Mesenchymal stem cell (in vitro differentiated cells and primary cell): ENCODE measurements at regions not wholly inside any gene's neighbourhood (a gene's known extent, or its start where the extent isn't known, plus 50 kb on each side); places are given as distances from the start of the nearest gene placed in this dataset.

Experiments
- DNase-seq: peaks from one replicate; pipeline ENCODE4 v3.0.0-alpha.2; 2013
- H2AFZ ChIP-seq: one replicate; pipeline ENCODE4 v1.6.1; 2013; ENCODE audit warnings: low read depth, mild to moderate bottlenecking, control low read depth, inconsistent platforms, low read length, moderate library complexity
- H2AK5ac ChIP-seq: 2 replicates; pipeline ENCODE4 v1.6.1; 2013; ENCODE audit warnings: low read length, moderate library complexity, mild to moderate bottlenecking, inconsistent platforms; ENCODE audit not compliant: severe bottlenecking
- H2BK120ac ChIP-seq: one replicate; pipeline ENCODE4 v1.6.1; 2013; ENCODE audit warnings: low read depth, mild to moderate bottlenecking, inconsistent platforms, low read length, moderate library complexity
- H2BK12ac ChIP-seq, 2 experiments: one replicate each; pipeline ENCODE4 v1.6.1; 2013; ENCODE audit warnings: inconsistent platforms in 2 of 2, low read length in 2 of 2, mild to moderate bottlenecking in 2 of 2, moderate library complexity in 2 of 2, control low read depth in 1 of 2
- H2BK15ac ChIP-seq: one replicate; pipeline ENCODE4 v1.6.1; 2013; ENCODE audit warnings: mild to moderate bottlenecking, low read depth, inconsistent platforms; ENCODE audit not compliant: poor library complexity, severe bottlenecking
- H2BK5ac ChIP-seq: 2 replicates; pipeline ENCODE4 v1.6.1; 2013; ENCODE audit warnings: low read depth, mild to moderate bottlenecking, low read length, control low read depth, inconsistent platforms; ENCODE audit not compliant: poor library complexity, severe bottlenecking
- H3K14ac ChIP-seq, 2 experiments: one replicate each; pipeline ENCODE4 v1.6.1; 2013; ENCODE audit warnings: inconsistent platforms in 2 of 2, low read length in 2 of 2, control low read depth in 1 of 2, mild to moderate bottlenecking in 1 of 2, moderate library complexity in 1 of 2
- H3K18ac ChIP-seq, 2 experiments: one replicate each; pipeline ENCODE4 v1.6.1; 2013; ENCODE audit warnings: inconsistent platforms in 2 of 2, low read length in 2 of 2, control low read depth in 1 of 2, low read depth in 1 of 2, mild to moderate bottlenecking in 1 of 2
- H3K23ac ChIP-seq, 2 experiments: one replicate each; pipeline ENCODE4 v1.6.1; 2013; ENCODE audit warnings: inconsistent platforms in 2 of 2, low read length in 2 of 2, mild to moderate bottlenecking in 2 of 2, moderate library complexity in 2 of 2, control low read depth in 1 of 2
- H3K27ac ChIP-seq: 2 replicates; pipeline ENCODE4 v1.5.1; 2013; ENCODE audit warnings: mild to moderate bottlenecking, moderate library complexity, low read length, control low read depth, inconsistent platforms; ENCODE audit not compliant: poor library complexity, severe bottlenecking
- H3K27me3 ChIP-seq, 2 experiments: 2 replicates each; pipeline versions ENCODE4 v1.6.1 to v1.7.0; 2013; ENCODE audit warnings: low read length in 2 of 2, mild to moderate bottlenecking in 2 of 2, moderate library complexity in 2 of 2, control low read depth in 1 of 2, inconsistent platforms in 1 of 2; ENCODE audit not compliant: control insufficient read depth in 1 of 2, insufficient read depth in 1 of 2
- H3K36me3 ChIP-seq, 2 experiments: 2 replicates each; pipeline versions ENCODE4 v1.6.1 to v1.7.0; 2013; ENCODE audit warnings: low read length in 2 of 2, control low read depth in 1 of 2, inconsistent platforms in 1 of 2, low read depth in 1 of 2, mild to moderate bottlenecking in 1 of 2; ENCODE audit not compliant: insufficient read depth in 2 of 2, control insufficient read depth in 1 of 2
- H3K4ac ChIP-seq, 2 experiments: one replicate each; pipeline ENCODE4 v1.6.1; 2013; ENCODE audit warnings: inconsistent platforms in 2 of 2, low read length in 2 of 2, mild to moderate bottlenecking in 2 of 2, moderate library complexity in 2 of 2, control low read depth in 1 of 2, low read depth in 1 of 2
- H3K4me1 ChIP-seq: 2 replicates; pipeline ENCODE4 v1.6.1; 2013; ENCODE audit warnings: low read depth, low read length, control low read depth; ENCODE audit not compliant: control insufficient read depth, insufficient read depth
- H3K4me2 ChIP-seq: 2 replicates; pipeline ENCODE4 v1.6.1; 2013; ENCODE audit warnings: low read length, mild to moderate bottlenecking, inconsistent platforms; ENCODE audit not compliant: poor library complexity, severe bottlenecking
- H3K4me3 ChIP-seq, 2 experiments: 2 replicates each; pipeline versions ENCODE4 v1.5.1 to v1.7.0; 2013; ENCODE audit warnings: low read length in 2 of 2, mild to moderate bottlenecking in 2 of 2, control low read depth in 1 of 2, low read depth in 1 of 2; ENCODE audit not compliant: insufficient read depth in 1 of 2
- H3K79me1 ChIP-seq: replicated peaks from 2 replicates; pipeline ENCODE4 v1.6.1; 2013; ENCODE audit warnings: mild to moderate bottlenecking, control low read depth, low read length, inconsistent platforms; ENCODE audit not compliant: poor library complexity, severe bottlenecking
- H3K9ac ChIP-seq: 2 replicates; pipeline ENCODE4 v1.7.0; 2013; ENCODE audit warnings: mild to moderate bottlenecking, low read length, moderate library complexity
- H3K9me3 ChIP-seq: 2 replicates; pipeline ENCODE4 v1.7.0; 2013; ENCODE audit warnings: mild to moderate bottlenecking, low read length; ENCODE audit not compliant: control insufficient read depth
- H4K8ac ChIP-seq: one replicate; pipeline ENCODE4 v1.6.1; 2013; ENCODE audit warnings: inconsistent platforms, mild to moderate bottlenecking, low read length, moderate library complexity
- H4K91ac ChIP-seq: one replicate; pipeline ENCODE4 v1.6.1; 2013; ENCODE audit warnings: mild to moderate bottlenecking, low read length, inconsistent platforms
- WGBS: methylation state at CpG from one replicate; pipeline ENCODE4 v1.1.7; 2013; ENCODE audit warnings: mixed read lengths; 5-methylcytosine and 5-hydroxymethylcytosine counted together

DNA sequence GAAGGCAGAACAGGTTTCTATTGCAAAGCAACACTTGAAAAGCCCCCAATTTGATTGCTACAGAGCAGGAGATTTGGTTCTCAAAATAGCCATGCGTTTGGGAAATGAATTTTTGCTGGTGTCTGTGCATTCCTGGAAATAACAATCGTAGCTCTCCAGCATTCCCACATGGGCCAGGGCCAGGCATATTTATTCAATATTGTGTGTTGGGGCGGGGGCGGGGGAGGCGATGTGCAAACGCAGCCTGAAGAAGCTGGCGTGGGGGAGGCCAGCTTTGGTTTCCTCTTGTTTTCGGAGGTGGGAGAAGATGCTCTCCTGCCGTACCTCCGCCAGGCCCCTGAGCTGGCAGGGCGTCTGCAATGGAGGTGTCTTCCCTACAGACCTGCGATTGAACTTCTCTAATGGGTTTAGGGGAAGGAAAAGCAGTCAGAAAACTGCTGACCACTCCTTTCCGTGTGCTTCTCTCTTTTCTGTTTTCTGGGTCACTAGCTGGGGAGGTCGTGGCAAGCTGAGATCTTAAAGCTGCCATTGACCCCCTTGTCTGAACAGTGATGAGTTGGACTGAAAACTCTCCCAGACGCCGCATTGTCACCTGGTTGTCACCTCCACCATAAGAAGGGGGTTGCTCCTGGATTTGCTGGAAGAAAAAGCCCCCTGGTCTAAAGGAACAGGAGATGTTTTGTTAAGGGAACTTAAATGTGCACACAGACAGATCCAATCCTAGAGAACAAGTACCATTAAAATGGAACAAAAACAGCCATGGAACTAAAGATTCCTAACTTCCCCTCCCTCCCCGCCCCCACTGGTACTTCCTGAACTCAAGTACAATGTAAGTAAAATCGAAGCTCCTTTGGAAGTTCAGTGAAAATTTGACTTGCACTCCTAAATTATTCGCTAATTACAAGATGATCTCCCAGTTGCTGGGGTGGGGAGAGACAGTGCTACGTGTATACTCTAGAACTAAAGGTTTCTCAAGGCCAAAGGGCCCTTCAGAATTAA is 56.4 kb upstream of the HABP2 start:
- Histone ChIP-seq H3K9ac (peak overlapping the region; percentile 36), H3K9me3 (peaks cover 3% of the 10 kb centered on the region), H2BK120ac (no peak overlapping the region), H3K4me3 (no peak overlapping the region), H3K27ac (no peak overlapping the region), H3K14ac (no peak overlapping the region), H4K91ac (no peak overlapping the region), H2BK15ac (no peak overlapping the region), H3K36me3 (no peaks in the 10 kb centered on the region), H2BK12ac (no peak overlapping the region), H3K4me1 (no peaks in the 10 kb centered on the region), H3K18ac (no peak overlapping the region), H3K79me1 (no peaks in the 10 kb centered on the region), H3K27me3 (peaks cover 0 to 49% of the 10 kb centered on the region in 2 experiments), H2AK5ac (no peak overlapping the region), H3K4me2 (no peak overlapping the region), H3K4ac (no peak overlapping the region), H4K8ac (no peak overlapping the region), H2AFZ (no peak overlapping the region), H3K23ac (no peak overlapping the region), H2BK5ac (no peak overlapping the region)
- DNase-seq, result no peak
- WGBS, result 88% methylated on average over 20 of the region's 20 CpGs

DNA sequence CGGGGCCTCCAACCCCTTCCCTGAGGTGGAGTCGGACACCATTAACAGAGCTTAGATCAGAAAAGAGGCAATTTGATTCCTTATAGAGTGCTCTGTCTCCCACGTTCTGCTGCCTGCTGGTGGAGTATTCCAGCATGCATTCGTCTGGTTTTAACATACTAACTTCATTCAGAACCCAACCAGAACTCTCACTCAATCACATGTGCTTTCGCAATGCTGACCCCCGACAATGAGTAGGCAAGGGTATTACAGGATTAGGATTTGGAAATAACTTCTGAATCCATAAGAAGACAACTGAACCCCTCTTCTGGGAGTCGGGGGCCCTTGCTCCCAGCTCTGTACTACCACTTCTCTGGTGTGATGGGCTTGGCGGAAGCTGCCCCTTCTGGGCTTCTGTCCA is 55.7 kb upstream of the HABP2 start:
- H3K18ac ChIP-seq, result no peak overlapping the region
- H2AFZ ChIP-seq, result no peak overlapping the region
- no peak overlapping the region for H2BK5ac ChIP-seq
- H4K8ac ChIP-seq, result no peak overlapping the region
- H2BK120ac ChIP-seq, result no peak overlapping the region
- no peak overlapping the region for H2AK5ac ChIP-seq
- no peak overlapping the region for H3K4ac ChIP-seq
- H3K9ac ChIP-seq, result no peak overlapping the region
- no peak for DNase-seq
- no peak overlapping the region for H2BK12ac ChIP-seq
- no peak overlapping the region for H3K27ac ChIP-seq
- no peak overlapping the region for H3K14ac ChIP-seq
- H3K9me3 ChIP-seq, result peaks cover 11% of the 10 kb centered on the region
- 70% methylated on average over 8 of the region's 8 CpGs for WGBS
- H3K4me1 ChIP-seq, result no peaks in the 10 kb centered on the region
- H3K4me2 ChIP-seq, result no peak overlapping the region
- H3K36me3 ChIP-seq, result no peaks in the 10 kb centered on the region
- H4K91ac ChIP-seq, result no peak overlapping the region
- H2BK15ac ChIP-seq, result no peak overlapping the region
- H3K27me3 ChIP-seq, result peaks cover 0 to 41% of the 10 kb centered on the region in 2 experiments
- no peak overlapping the region for H3K23ac ChIP-seq
- H3K4me3 ChIP-seq, result no peak overlapping the region
- H3K79me1 ChIP-seq, result no peaks in the 10 kb centered on the region

DNA sequence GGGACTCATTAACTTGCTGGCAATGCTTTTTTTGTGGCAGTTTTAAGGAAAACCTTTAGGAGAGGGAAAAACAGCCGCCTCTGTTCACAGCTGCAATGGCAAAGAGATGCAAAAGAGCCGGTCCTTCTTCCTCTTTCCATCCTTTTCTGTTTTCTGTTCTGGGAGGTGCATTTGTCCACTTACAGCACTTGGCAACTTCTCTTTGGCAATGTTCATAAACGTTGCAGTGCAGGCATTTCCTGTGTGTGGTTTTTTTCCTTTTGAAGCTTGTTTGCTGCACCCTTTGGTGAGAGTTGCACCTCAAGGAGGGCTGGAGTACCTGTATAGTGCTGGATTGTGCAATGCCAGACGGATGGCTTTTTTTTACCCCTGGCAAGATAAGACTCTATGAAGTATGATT is 53.9 kb upstream of the HABP2 start:
- Histone ChIP-seq H2BK120ac (no peak overlapping the region), H2BK12ac (no peak overlapping the region), H4K91ac (no peak overlapping the region), H2AFZ (no peak overlapping the region), H3K27me3 (peaks cover 0 to 26% of the 10 kb centered on the region in 2 experiments), H3K4me1 (no peaks in the 10 kb centered on the region), H3K4me2 (no peak overlapping the region), H3K79me1 (no peaks in the 10 kb centered on the region), H3K9me3 (peaks cover 12% of the 10 kb centered on the region), H3K4me3 (no peak overlapping the region), H3K4ac (no peak overlapping the region), H3K14ac (no peak overlapping the region), H3K18ac (no peak overlapping the region), H2BK15ac (no peak overlapping the region), H3K23ac (no peak overlapping the region), H3K9ac (no peak overlapping the region), H2BK5ac (no peak overlapping the region), H3K36me3 (no peaks in the 10 kb centered on the region), H4K8ac (no peak overlapping the region), H2AK5ac (no peak overlapping the region), H3K27ac (no peak overlapping the region)
- WGBS, result 45% methylated on average over 4 of the region's 4 CpGs
- DNase-seq, result no peak

DNA sequence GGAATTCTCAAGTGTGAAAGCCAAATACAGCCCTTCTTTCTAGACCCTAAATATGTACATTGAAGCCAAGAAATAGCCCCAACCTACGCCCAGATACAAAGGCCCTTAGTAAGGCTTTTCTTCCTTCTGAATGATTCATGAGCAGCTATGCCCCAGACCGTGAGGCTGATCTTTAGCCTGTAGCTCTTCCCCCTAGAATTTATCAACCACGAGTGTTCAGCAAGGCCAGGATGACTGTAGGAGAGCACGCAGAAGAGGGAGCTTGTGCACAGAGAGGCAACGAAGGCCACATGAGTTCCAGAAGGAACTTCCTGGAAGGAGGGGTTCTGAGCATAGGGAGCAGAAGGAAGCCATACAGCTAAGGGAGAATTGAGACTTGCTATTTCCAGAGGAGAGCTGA is 53.0 kb upstream of the HABP2 start:
- Histone ChIP-seq H3K36me3 (no peaks in the 10 kb centered on the region), H4K91ac (no peak overlapping the region), H3K9ac (no peak overlapping the region), H2AK5ac (no peak overlapping the region), H3K4me1 (no peaks in the 10 kb centered on the region), H2BK5ac (no peak overlapping the region), H3K14ac (no peak overlapping the region), H3K27ac (no peak overlapping the region), H3K4me3 (no peak overlapping the region), H3K4ac (no peak overlapping the region), H4K8ac (no peak overlapping the region), H3K23ac (no peak overlapping the region), H2AFZ (no peak overlapping the region), H3K4me2 (no peak overlapping the region), H3K27me3 (peaks cover 0 to 25% of the 10 kb centered on the region in 2 experiments), H3K9me3 (peaks cover 12% of the 10 kb centered on the region), H2BK120ac (no peak overlapping the region), H3K18ac (no peak overlapping the region), H2BK15ac (no peak overlapping the region), H3K79me1 (no peaks in the 10 kb centered on the region), H2BK12ac (no peak overlapping the region)
- WGBS, result 80% methylated on average over 5 of the region's 5 CpGs
- DNase-seq, result no peak
